HL-60 (cell line): ENCODE measurements at regions not wholly inside any gene's neighbourhood (a gene's known extent, or its start where the extent isn't known, plus 50 kb on each side); places are given as distances from the start of the nearest gene placed in this dataset.

ENCODE experiments used
- DNase-seq, 2 experiments: peaks; one replicate each; pipeline ENCODE4 v3.0.0-alpha.2; 2010 to 2020; ENCODE audit warnings: low read depth in 1 of 2, low spot score in 1 of 2
- H3K27ac ChIP-seq: fragments of 250-450 bp; sonication (Bioruptor Pico); replicated peaks from 2 replicates; pipeline ENCODE4 v1.5.1; 2020; ENCODE audit warnings: mild to moderate bottlenecking, moderate library complexity
- H3K27me3 ChIP-seq: fragments of 250-450 bp; sonication (Bioruptor Pico); 2 replicates; pipeline ENCODE4 v1.5.1; 2021; ENCODE audit warnings: mild to moderate bottlenecking, moderate library complexity; ENCODE audit not compliant: insufficient read depth, poor library complexity, severe bottlenecking
- H3K4me3 ChIP-seq: replicated peaks from 2 replicates; pipeline ENCODE4 v1.5.1; 2011; ENCODE audit warnings: mild to moderate bottlenecking, control low read depth, low read length; ENCODE audit not compliant: insufficient read depth
- CTCF ChIP-seq: IDR thresholded peaks from one replicate; pipeline ENCODE4 v1.5.1; 2011; ENCODE audit warnings: low read length, control low read depth, inconsistent platforms; ENCODE audit not compliant: insufficient read depth
- GABPA ChIP-seq: IDR thresholded peaks from 2 replicates; pipeline ENCODE4 v1.6.1; 2012; ENCODE audit warnings: low read depth
- POLR2AphosphoS5 ChIP-seq: IDR thresholded peaks from 2 replicates; pipeline ENCODE4 v1.6.1; 2012; ENCODE audit warnings: low read depth
- REST ChIP-seq: IDR thresholded peaks from 2 replicates; pipeline ENCODE4 v1.6.1; 2012; ENCODE audit warnings: low read depth; ENCODE audit not compliant: insufficient replicate concordance
- SPI1 ChIP-seq: IDR thresholded peaks from 2 replicates; pipeline ENCODE4 v1.6.1; 2012; ENCODE audit warnings: low read depth, mild to moderate bottlenecking, borderline replicate concordance

GRCh38 chr10:129192344-129193128, 274.5 kb upstream of the MGMT start:
- DNase-seq = no peak
- no peak overlapping the region for H3K27ac ChIP-seq
- TF ChIP-seq POLR2AphosphoS5 (no peak), GABPA (no peak), CTCF (no peak), REST (no peak), SPI1 (no peak)
- H3K4me3 ChIP-seq = no peak overlapping the region
- no peaks in the 10 kb centered on the region for H3K27me3 ChIP-seq

GRCh38 chr10:129193148-129193547, 273.9 kb upstream of the MGMT start:
- TF ChIP-seq REST (no peak), POLR2AphosphoS5 (no peak), CTCF (no peak), GABPA (no peak), SPI1 (no peak)
- no peak for DNase-seq
- Histone ChIP-seq H3K27me3 (no peaks in the 10 kb centered on the region), H3K4me3 (no peak overlapping the region), H3K27ac (no peak overlapping the region)

- no peak for TF ChIP-seq REST
- no peak for TF ChIP-seq POLR2AphosphoS5
- TF ChIP-seq CTCF = no peak
- no peak for TF ChIP-seq SPI1
- no peak for TF ChIP-seq GABPA
- H3K27ac ChIP-seq = no peak overlapping the region
Observed at GRCh38 chr10:129194181-129194870, 272.7 kb upstream of the MGMT start.

More at GRCh38 chr10:129194181-129194870, 272.7 kb upstream of the MGMT start:
- Histone ChIP-seq H3K27me3 (no peaks in the 10 kb centered on the region), H3K4me3 (no peak overlapping the region)
- no peak for DNase-seq
